WI38 (cell line): ENCODE measurements at regions not wholly inside any gene's neighbourhood (a gene's known extent, or its start where the extent isn't known, plus 50 kb on each side); places are given as distances from the start of the nearest gene placed in this dataset.

ENCODE experiments used
- H3K4me3 ChIP-seq: 2 replicates; pipeline ENCODE4 v1.5.1; 2011; ENCODE audit warnings: low read depth, mild to moderate bottlenecking, control low read depth, low read length
- TF ChIP-seq, protein P1 (sequence below): IDR thresholded peaks from 2 replicates; pipeline ENCODE4 v1.5.1; 2012; ENCODE audit warnings: low read depth, mild to moderate bottlenecking, control low read depth, low read length

DNA sequence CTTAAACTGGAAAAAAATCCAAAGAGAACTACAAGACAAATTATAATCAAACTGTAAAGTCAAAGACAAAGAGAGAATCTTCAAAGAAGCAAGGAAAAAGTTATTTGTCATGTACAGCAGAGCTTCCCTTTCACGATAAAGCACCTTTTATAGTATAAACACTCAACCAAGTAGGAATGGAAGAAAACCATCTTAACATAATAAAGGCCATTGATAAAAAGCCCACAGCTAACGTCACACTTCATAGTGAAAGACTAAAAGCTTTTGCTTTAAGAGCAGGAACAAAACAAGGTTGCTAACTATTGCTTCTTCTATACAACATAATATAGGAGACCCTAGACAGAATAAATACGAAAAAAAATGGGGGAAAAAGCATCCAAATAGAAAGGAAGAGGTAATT, 595.7 kb upstream of the POU3F4 start:
- no peak overlapping the region for H3K4me3 ChIP-seq
- TF ChIP-seq, protein P1, sequence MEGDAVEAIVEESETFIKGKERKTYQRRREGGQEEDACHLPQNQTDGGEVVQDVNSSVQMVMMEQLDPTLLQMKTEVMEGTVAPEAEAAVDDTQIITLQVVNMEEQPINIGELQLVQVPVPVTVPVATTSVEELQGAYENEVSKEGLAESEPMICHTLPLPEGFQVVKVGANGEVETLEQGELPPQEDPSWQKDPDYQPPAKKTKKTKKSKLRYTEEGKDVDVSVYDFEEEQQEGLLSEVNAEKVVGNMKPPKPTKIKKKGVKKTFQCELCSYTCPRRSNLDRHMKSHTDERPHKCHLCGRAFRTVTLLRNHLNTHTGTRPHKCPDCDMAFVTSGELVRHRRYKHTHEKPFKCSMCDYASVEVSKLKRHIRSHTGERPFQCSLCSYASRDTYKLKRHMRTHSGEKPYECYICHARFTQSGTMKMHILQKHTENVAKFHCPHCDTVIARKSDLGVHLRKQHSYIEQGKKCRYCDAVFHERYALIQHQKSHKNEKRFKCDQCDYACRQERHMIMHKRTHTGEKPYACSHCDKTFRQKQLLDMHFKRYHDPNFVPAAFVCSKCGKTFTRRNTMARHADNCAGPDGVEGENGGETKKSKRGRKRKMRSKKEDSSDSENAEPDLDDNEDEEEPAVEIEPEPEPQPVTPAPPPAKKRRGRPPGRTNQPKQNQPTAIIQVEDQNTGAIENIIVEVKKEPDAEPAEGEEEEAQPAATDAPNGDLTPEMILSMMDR: no peak

DNA sequence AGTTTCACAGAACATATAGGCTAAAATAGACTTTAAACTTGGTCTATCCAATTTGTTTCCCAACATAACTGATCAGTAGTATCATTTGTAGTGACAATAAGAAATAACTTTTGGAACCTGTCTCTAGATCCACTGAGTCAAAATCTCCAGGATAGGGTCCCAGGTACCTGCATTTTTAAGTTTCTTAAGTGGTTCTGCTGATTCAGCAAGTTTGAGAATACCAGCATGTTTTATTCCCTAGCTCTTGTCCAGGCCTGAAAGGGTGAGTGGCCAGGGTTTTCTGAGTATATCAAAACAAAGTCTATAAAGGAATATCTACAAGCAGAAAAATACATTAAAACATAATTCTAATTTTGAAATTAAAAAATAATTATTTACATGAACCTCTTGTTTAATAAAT, 573.1 kb upstream of the POU3F4 start:
- TF ChIP-seq, protein P1: no peak
- H3K4me3 ChIP-seq: no peak overlapping the region

DNA sequence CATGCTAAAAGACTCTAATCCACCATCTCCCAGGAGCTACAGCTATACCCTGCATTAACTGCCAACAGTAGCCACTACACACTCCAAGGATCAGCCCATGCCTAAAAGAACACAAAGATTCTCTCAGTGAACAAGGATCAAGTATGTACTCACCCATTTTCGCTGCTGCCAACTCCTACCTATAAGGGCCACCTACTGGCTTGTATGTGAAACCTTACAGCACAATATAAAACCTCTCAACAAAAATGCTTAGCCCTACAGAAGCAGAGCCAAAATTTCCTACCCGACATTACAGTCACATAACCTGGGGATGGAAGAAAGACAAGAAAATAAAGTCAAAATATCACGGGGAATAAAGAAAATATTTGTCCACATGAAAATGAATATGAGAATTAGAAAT, 562.8 kb upstream of the POU3F4 start:
- no peak overlapping the region for H3K4me3 ChIP-seq
- TF ChIP-seq, protein P1: no peak

DNA sequence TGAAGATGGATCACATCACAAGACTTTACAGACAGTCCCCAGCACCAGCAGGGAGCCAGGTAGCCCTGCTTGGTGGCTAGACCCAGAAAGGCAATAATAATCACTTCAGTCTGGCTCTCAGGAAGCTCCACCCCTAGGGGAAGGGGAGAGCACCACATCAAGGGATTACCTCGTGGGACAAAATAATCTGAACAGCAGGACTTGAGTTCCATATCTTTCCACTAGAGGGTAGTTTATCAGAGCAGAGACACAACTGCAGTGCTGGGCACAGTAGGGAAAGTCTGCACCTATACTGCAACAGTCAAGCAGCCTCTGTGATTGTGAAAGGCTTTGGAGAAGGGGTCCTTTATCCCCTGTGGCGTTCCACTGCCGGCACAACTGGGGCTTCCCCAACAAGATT, 547.0 kb upstream of the POU3F4 start:
- no peak overlapping the region for H3K4me3 ChIP-seq
- TF ChIP-seq, protein P1: no peak

DNA sequence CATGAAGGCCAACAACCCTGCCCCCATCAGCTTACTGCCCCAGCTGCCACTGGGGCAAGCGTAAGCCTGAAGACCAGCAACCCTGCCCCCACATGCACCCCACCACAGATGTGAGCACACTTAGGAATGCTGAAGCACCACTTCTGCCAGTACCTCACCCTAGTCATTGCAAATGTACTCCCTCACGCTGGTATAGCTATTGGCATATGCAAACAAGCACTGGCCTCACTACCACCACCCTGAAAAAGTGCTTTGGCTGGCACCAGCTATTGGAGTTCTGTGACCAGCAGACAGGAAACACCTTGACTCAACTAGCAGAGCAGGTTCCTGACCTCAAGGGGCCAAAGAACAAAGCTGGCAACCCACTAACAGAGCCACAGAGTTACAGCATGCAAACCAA, 534.4 kb upstream of the POU3F4 start:
- TF ChIP-seq, protein P1: no peak
- H3K4me3 ChIP-seq: no peak overlapping the region

DNA sequence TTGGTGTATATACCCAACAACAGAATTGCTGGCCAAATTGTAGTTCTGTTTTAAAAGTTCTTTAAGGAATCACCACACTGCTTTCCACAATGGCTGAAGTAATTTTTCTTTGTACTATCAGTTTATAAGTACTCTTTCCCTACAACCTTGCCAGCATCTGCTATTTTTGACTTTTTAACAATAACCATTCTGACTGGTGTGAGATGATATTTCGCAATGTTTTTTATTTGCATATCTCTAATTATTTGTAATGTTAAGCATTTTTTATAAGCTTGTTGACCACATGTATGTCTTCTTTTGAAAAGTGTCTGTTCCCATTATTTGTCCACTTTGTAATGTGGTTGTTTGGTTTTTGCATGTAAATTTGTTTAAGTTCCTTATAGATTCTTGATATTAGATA, 509.9 kb upstream of the POU3F4 start:
- TF ChIP-seq, protein P1: no peak
- H3K4me3 ChIP-seq: no peak overlapping the region

DNA sequence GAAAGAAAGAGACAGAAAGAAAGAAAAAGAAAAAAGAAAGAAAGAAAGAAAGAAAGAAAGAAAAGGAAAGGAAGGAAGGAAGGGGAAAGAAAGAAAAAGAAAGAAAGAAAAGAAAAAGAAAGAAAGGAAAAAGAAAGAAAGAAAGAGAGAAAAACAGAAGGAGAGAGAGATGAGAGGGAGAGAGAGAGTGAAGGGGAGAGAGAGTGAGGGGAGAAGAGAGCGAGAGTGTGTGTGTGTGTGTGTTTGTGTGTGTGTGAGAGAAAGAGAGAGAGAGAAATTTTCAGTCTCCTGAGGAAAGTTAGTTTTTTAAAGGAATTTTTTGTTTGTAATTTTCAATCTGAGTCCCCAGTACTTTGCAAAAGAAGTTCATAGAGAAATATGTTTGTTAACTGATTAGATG, 504.1 kb upstream of the POU3F4 start:
- TF ChIP-seq, protein P1: no peak
- no peak overlapping the region for H3K4me3 ChIP-seq
